ENCODE measurements at regions not wholly inside any gene's neighbourhood (a gene's known extent, or its start where the extent isn't known, plus 50 kb on each side); places are given as distances from the start of the nearest gene placed in this dataset.
"Not testable (repeated sequence)": the region's sequence is repeated elsewhere in the genome, so short reads cannot be mapped to it uniquely, and the experiment has no call there.

DNA sequence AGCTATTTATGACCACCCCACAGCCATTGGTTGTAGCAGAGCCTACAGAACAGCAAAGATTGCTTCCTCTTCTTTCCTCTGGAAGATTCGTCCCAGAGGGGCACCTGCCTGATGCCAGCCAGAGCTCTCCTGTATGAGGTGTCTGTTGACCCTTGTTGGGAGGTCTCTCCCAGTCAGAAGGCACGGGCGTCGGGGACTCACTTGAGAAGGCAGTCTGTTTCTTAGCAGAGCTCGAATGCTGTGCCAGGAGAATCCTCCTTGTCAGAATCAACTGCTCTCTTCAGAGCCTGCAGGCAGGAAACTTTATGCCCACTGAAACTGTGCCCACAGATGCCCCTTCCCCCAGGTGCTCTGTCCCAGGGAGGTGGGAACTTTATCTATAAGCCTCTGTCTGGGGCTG lies 479.5 kb upstream of the IZUMO3 start:
- DNase-seq, result no peak

DNA sequence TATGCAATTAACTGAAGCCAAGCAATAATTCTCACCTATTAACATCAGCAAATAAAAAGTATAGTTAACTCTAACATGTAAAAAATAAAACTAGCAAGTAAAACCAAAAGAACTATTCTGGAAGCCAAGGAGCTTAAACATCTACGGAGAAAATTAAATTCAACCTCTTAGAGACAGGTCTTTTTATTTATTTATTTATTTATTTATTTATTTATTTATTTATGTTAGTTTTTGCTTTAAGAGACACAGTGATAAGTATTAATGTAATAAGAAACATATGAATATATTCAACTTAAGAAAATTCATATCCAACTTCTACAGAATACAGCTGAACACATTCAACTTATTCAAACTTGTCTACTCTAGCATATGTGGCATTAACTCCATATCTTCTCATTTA lies 472.1 kb upstream of the IZUMO3 start:
- no peak for DNase-seq

DNA sequence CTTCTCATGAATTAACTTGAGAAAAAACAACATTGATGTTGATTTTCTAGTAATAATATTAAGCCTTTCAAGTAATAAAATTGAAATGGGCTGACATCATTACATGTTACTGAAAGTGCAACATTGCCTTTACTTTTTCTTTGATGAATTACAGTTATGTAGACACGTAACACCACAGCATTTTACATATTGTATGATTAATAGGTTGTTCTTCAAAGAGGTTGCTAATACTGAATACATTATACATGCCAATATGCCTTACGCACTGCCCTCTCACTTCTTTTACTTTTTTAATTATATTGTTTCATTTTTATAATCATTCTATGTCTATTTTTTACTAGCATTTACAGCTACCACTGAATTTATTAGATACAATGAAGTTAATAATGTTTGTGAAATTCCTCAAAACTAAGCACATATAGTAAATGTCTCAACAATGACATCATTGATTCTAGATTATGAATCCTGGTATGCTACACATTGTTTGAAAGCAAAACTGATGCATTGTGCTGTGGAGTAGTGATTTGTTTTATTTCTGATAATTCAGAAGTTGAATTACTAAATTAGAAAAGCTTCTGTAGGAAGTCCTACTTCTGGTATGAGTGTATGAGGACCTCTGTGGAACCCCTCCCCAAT lies 464.4 kb upstream of the IZUMO3 start:
- no peak for DNase-seq

DNA sequence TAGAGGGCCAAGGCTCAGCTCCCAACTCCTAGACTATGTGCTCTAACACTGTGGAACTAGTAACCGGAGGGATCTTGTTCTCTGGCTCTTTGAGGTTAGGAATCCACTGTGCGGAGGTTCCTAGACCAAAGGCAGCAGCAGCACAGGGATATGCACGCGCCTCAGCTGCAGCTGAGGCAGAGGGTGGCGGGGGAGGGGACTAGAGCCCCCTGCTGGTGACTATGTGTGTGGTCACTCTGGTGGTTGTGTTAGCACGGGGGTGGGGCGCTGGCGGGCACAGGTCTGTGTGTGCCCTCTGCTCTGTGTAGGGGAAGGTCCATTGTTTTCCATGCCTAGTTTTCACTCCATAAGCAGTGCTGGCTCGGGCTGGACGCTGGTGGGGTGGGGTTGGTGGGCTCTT lies 458.0 kb upstream of the IZUMO3 start:
- no peak for DNase-seq

DNA sequence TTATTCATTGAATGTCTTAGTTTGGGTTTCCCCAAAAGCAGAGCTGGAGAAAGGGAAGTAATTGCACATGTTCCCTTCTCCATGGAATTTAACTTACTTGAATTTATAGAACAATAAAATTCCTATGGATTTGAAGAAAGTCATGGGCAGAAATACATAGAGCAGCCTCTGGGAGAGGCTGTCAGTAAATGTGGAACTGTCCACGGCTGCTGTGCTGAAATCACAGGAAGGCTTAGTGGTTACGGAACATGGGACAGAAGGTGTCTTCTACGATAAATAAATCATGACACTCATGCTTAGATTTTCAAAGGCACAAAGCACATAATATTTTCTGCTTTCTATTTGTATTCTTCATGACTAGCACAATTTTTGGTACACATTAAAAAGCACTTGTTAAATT lies 440.6 kb upstream of the IZUMO3 start:
- DNase-seq, result no peak

DNA sequence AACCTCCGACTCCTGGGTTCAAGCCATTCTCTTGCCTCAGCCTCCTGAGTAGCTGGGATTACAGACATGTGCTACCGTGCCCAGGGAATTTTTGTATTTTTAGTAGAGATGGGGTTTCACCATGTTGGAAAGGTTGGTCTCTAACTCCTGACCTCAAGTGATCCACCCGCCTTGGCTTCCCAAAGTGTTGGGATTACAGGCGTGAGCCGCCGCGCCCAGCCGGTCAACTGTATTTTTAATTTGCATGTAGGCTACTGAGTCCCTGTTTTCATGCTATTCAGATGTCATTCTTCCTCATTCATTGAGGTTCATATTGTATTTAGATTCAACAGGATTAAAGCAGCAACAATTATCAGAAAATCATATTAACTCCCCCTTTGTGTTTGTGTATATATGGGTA lies 425.1 kb upstream of the IZUMO3 start:
- not testable (repeated sequence) for DNase-seq

DNA sequence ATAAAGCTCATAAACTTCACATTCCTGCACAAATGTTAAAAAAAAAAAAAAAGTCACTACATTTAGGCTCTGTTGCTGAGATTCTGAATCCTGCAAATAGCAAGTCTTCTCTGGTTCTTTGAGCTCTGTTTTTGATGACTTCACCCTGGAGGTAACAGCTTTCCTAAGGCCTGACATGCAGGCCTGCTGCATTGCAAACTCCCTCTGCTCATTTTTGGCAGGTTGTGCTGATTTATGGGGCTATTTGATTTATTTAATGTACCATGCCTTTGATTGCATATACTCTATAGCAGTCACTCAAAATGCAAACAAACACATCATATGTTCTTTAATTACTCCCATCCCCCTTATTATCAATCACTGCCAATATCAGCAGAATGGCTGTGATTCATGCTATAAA lies 416.1 kb upstream of the IZUMO3 start:
- DNase-seq, result no peak

DNA sequence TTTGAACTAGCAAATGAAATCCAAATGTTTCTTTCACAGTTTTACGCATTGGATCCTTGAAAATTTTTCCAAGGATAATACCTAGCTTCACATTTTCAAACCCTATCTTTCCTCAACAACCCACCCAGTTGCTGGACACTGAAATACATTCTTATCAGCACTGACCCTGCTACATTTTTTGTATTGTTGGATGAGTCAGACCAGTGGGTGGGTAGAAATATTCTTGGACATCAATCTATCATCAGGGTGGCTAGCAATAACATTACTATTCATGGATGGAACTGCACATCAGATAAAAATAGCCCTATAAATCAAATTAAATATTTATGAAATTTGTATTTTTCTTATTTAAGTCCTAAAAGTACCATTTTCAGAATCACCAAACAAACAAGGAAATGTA lies 407.4 kb upstream of the IZUMO3 start:
- DNase-seq, result no peak

DNA sequence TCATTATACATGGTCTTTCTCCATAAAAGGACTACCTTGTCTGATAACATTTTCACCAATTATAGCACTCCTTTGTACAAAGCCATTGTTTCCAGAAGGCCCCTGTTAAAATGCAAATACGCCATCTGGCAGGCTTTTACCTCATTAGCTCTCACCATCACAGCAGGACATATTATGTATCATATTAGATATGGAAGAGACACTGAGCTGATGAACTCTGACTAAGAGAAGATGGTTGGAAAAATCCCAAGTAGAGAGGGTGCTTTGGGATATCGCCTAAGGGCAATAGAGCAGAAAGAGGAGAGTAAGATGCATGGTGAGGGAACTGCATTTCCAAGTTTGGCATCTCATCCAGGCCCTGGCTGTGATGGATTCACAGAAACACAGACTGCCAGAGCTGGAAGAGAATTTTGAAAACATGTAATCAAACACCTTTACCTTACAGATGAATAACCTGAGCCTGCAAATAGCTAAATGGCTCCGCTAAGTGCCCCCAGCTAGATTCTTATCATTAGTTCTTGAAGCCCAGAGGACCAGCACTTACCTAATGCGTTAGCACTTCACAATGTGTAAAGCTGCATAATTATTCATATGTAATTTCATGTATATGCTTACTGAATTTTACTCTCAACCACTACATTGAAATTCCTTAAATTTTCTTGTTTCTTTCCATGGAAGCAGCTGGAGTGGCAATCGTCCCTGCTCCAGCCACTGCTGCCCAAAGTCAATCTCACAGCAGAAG lies 393.6 kb upstream of the IZUMO3 start:
- peak; percentile 78 for DNase-seq

DNA sequence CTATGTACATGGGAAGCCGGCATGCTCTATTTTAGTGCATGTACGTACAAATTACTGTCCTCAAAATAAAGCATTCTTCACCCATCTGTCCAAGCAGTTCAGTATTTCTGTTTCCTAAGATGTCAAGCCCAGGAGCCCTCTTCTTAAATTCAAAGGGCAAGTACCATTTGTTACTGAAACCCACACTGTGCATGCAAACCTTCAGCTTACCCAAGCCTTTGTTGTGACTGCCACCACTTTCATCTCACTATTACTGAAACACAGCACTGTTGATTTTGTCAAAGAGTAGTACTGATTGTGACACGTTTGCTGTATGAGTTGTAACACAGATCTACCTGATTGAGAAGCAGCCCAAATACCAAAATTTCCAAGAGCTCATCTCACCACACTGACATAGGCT lies 390.4 kb upstream of the IZUMO3 start:
- DNase-seq, result no peak

DNA sequence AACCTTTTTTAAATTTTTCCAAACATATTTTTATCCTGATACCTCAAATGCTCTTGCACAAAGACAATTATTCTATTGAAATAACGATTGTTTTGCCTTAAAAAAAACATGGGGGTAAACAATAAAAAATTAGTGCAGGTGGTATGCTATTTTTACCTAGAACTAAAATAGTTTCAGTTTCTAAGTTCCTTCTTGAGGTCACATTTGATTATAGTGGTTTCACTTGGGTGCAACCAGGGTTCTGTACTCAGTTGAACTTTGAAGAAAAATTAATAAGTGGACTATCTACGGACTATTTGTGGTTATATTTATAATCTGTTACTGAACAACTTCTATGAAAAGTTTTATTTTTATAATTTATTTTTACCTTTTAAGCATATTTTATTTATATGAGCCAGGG lies 387.1 kb upstream of the IZUMO3 start:
- no peak for DNase-seq

DNA sequence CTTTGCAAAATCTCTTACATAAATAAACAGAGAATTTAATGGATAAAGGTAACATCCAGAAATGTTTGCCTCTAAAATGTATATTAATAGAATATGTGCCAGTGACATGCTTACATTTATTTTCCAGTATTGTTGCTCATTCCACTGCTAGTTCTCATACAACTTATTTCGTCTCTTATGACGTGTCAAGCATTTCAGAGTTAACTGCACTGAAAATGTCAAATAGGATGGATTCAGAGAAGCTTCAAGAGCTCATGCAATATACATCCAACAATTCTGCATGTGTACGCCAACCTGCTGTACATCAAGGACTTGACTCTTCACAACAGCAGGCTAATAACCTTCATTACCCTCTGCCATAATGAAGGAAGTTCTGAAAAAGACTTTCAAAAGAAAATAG lies 386.2 kb upstream of the IZUMO3 start:
- no peak for DNase-seq

DNA sequence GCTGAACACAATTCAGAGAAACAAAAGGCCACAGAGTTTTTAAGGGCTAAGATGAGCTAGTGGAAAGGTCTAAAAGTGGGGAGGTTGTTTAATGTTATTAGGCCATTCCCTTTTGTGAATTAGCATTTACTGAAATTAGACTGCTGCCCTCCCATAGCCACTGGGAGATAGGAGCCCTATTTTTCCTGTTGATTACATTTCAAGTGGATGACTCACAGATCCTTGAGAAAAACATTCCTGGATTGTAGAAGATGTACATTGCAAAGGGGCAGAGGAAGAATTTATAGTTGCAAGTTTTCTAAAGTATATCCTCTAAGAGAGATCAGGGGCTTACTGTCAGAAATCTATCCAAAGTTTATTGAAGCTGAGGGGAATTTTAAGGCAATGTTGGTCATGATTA lies 367.1 kb upstream of the IZUMO3 start:
- no peak for DNase-seq

DNA sequence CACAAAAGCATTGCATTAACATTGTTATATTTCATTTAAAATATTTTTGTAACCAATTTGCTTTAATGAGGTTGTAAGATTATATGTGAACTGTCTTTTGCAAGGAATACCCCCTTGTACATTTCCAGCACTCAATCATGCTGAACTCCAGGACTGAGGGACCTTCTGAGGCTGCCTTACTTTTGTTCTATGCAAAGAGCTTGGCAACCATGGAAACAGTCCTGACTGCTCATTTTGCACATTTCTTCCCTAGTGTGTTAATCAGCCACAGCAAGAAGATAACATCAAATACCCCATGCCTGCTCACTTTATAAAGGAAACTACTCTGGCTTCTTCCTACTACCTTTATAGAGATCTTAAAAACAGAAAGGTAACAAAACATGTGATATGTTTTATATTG lies 355.6 kb upstream of the IZUMO3 start:
- DNase-seq, result no peak

DNA sequence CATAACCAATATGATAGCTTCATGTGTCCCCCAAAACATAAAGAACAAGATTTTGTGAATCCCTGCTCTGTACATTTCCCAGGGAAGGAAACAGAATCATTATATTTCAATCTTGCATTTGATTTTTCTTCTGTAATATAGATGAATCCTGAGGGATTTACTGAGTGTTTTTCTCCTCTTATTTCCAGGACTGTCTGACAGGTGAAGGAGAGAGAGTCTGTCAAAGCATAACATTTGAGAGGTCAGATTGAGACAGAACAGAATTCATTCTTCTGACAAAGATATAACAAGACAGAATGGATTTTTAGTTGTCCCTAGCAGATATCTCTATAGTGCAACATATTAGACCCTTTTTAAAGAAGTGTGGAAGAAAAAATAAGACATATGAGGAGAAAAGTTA lies 354.5 kb upstream of the IZUMO3 start:
- no peak for DNase-seq

DNA sequence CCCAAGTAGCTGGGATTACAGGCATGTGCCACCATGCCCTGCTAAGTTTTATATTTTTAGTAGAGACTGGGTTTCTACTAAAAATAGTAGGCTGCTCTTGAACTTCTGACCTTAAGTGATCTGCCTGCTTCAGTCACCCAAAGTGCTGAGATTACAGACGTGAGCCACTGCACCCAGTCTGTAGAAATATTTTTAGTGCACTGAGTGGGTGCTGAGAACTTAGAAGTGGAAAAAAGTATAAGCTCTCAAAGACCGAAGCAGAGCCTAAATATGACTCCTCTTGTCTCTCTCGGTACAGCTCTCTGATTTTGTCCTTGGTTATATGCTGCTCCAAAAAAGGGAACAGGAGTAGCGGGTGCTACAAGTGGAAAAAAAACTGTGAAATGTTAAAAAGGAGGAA lies 353.8 kb upstream of the IZUMO3 start:
- DNase-seq, result no peak

DNA sequence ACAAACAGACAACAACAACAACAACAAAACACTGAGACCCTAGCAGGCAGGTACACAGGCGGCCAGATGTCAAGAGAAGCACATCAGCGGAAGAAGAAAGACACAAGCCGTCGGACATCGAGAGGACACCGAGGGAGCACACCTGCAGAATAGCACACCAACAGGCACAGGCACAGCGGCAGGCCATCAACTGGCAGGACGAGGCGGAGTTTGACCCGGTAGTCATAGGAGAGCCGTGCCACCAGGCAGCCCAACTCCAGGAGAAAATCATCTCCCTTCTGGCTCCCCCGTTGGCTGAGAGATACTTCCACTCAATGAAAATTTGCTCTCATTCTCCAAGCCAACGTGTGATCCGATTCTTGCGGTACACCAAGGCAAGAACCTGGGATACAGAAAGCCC lies 352.1 kb upstream of the IZUMO3 start:
- no peak for DNase-seq

DNA sequence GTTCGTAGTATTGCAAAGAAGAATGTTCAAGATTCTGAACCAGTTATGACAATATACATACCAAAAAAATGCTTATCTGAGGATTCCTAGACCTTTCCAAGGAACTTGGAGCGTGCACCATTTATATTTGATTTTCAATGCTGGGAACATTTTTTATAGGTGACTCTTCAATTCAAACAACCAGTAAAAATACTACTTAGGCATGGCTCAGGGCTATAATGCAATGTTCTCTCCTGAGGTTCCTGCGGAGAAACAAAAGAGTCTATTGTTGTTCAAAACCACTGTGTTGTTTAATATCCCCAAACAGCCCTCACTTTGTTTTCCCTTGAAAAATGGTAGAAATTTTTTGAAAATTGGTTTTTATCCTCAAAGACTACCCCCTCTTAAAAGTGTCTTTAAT lies 335.7 kb upstream of the IZUMO3 start:
- no peak for DNase-seq

DNA sequence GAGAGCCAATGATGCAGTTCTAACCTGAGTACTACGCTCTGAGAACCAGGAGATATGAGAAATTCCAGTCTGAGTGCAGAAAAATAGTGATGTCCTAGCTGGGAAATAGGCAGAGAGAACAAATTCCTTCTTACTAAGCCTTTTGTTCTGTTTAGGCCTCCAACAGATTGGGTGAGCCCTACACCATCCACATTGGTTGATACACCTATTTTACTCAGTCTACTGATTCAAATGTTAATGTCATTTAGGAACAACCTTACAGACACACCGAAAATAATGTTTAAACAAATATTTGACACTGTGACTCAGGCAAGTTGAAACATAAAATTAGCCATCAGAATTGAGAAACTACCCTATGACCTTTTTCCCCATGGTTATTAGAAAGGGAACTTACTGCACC lies 333.9 kb upstream of the IZUMO3 start:
- DNase-seq, result no peak

DNA sequence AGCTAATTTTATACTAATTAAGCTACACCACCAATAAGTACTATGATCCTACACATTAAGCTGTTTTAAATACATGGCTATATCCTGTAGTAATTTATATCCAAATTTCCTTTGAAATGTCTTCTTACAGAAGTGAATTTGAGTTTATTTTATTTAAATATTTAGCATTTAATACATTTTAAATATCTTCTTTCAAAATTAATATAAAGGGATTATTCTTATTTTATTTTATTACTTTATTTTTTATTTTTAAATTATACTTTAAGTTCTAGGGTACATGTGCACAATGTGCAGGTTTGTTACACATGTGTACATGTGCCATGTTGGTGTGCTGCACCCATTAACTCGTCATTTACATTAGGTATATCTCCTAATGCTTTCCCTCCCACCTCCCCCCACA lies 310.9 kb upstream of the IZUMO3 start:
- DNase-seq, result not testable (repeated sequence)

DNA sequence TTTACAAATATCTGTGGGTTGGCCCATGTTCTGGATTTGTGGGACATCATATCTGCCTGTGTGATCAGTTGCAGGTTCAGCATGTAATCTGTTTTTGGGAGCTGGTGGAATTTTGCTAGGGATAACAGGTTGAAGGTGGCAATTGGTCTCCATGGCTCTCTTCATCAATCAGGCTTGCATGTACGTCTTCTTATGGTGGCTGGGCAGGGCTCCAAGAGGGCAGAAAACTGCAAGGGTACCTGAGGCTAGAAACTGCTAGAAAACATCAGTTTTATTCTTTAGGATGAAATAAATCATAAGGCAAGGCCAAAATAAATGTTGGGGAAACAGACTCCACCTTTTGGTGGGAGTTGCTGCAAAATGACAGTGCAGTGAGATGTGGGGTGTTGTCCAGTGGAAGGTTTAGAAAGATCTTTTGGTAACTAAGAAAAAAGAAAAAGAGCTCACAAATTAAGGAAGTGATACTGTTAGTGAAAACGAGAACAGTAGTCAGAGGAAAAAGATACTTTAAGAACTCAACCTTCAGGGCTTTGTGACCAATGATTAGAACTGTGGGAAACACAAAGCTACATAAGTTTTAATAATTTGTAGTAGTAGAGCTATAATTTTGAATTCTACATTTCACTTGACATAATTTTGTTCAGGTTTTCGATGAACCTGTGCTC lies 300.7 kb upstream of the IZUMO3 start:
- no peak for DNase-seq

DNA sequence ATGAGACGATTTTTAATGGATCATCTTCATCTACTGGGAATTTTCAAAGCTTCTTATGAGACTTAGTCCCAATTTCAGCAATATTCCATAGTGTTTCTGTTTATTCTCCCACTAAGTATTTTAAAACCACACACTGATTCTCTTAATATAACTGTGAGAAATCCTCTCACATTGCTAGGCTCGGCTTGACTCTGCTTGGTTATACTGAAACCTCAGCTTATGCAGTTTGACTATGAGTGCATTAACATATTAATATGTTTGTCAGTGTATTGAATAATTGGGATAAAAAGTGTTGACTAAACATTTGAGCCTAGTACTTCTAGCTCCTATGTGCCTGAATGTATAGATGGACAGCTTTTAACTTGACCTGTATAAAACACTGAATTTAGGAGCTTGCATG lies 298.5 kb upstream of the IZUMO3 start:
- DNase-seq, result no peak

DNA sequence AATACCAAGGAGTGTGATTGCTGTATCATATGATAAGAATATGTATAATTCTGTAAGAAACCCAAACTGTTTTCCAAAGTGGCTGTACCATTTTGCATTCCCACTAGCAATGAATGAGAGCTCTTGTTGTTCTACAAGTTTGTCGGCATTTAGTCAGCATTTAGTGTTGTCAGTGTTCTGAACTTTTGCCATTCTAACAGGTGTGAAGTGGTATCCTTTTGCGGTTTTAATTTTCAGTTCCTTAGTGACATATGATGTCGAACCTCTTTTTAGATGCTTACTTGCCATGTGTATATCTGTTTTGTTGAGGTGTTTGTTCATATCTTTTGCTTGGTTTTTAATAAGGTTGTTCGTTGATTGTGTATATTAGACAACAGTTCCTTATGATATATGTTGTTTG lies 296.3 kb upstream of the IZUMO3 start:
- DNase-seq, result no peak

DNA sequence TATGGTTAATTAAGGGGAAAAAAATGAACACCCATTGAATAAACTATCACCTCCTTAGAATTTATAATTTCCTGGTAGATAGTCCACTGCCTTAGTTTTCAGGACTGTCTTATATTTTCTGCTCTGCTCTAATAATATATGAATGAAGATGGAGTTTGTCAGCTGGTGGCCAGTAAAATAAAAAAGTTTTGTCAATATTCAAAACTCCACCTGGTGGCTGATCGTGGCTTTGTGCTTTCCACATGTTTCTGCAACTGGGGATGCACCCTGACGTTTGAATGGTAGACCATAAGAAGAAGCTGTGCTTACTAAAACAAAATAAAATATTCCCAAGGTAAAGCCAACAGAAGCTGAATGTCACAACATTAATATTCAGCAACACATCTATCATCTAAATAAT lies 286.6 kb upstream of the IZUMO3 start:
- DNase-seq, result no peak

DNA sequence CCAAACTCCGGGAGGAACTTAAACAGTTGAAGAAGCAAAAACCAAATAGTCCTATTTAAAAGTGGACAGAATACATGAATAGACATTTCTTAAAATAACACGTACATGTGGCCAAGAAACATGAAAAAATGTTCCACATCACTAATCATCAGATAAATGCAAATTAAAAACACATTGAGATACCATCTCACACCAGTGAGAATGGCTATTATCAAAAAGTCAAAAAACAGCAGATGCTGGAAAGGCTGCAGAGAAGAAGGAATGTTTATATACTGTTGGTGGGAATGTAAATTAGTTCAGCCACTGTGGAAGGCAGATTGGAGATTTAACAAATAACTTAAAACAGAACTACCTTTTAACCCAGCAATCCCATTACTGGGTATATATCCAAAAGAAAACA lies 283.0 kb upstream of the IZUMO3 start:
- DNase-seq, result no peak

Measured in NCI-H2171 (cell line).